Right cardiac atrium (tissue), 5 donors: ENCODE measurements at regions not wholly inside any gene's neighbourhood (a gene's known extent, or its start where the extent isn't known, plus 50 kb on each side); places are given as distances from the start of the nearest gene placed in this dataset.
"Not testable (repeated sequence)": the region's sequence is repeated elsewhere in the genome, so short reads cannot be mapped to it uniquely, and the experiment has no call there.

Experiments
- ATAC-seq, 2 donors: fragments of 200-7000 bp; cut with Tn5 transposase; one replicate each; pipeline versions ENCODE4 v1.8.0 to v1.9.1; 2020; ENCODE audit warnings: moderate library complexity in 2 of 2, mild to moderate bottlenecking in 1 of 2
- DNase-seq, 3 donors: peaks; one replicate each; pipeline ENCODE4 v3.0.0-alpha.2; 2020
- H3K27ac ChIP-seq: one replicate; pipeline ENCODE4 v1.5.1; 2013; ENCODE audit warnings: mild to moderate bottlenecking, low read length, control low read depth, moderate library complexity
- H3K27me3 ChIP-seq: one replicate; pipeline ENCODE4 v1.6.1; 2013; ENCODE audit not compliant: control insufficient read depth, insufficient read depth
- H3K4me1 ChIP-seq: one replicate; pipeline ENCODE4 v1.6.1; 2013; ENCODE audit warnings: low read length; ENCODE audit not compliant: control insufficient read depth, insufficient read depth
- H3K4me3 ChIP-seq: one replicate; pipeline ENCODE4 v1.5.1; 2013; ENCODE audit warnings: low read length, control low read depth
- H3K9me3 ChIP-seq: one replicate; pipeline ENCODE4 v1.6.1; 2013; ENCODE audit warnings: low read length; ENCODE audit not compliant: control insufficient read depth
- WGBS: extraction: QIAGEN DNeasy Blood & Tissue Kit; methylation state at CpG from one replicate; pipeline ENCODE4 v1.1.7; 2013; 5-methylcytosine and 5-hydroxymethylcytosine counted together
- intact Hi-C, 4 donors: fragments of 100-400 bp; cut with DNase I; formaldehyde crosslinking; loops; one replicate each; pipeline versions ENCODE4 v1.11.0 to v1.14.0; 2022 to 2023
- donor health status: healthy with polysubstance abuse.
- donor health status: DM: no; HTN: yes; CAD: no.
- donor health status: DM: no; HTN: no; CAD: no.
- donor health status: DM: no; HTN: yes; CAD: no; lungs with severe emphysema.
- donor health status: DM: yes; HTN: yes; CAD: no.

DNA sequence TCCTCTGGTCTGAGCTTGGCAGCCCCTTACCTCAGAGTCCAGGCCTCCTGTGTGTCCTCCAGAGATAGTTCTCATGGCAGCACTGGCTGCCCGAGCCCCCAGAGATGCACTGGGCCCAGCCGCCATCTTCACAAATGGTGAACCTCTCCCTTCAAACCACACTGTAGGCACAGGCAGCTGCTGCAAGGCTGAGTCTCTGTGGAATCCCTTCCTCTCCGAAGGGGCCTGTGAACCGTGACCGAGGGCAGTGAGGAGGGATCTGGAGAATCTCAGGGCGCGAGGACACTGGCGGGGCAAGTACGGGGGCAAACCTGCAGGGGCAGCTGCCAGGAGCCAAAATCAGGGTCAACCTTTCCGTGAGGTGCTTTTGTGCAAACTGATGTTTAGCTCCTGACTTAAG is 69.5 kb upstream of the CFAP46 start:
- 85% methylated on average over 10 of the region's 10 CpGs for WGBS
- Histone ChIP-seq H3K27me3 (no peaks in the 10 kb centered on the region), H3K4me1 (no peaks in the 10 kb centered on the region), H3K4me3 (no peak overlapping the region), H3K9me3 (no peaks in the 10 kb centered on the region), H3K27ac (no peak overlapping the region)
- DNase-seq (peak; percentile 8 to 30 (median 21)), ATAC-seq (no peak)
- intact Hi-C loops, result no loop called here

DNA sequence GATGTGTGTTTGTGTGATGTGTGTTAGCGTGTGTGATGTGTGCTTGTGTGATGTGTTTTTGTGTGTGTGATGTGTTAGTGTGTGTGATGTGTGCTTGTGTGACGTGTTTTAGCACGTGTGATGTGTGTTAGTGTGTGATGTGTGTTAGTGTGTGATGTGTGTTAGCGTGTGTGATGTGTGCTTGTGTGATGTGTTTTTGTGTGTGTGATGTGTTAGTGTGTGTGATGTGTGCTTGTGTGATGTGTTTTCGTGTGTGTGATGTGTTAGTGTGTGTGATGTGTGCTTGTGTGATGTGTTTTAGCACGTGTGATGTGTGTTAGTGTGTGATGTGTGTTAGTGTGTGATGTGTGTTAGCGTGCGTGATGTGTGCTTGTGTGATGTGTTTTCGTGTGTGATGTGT is 69.0 kb upstream of the CFAP46 start:
- H3K27ac ChIP-seq, H3K9me3 ChIP-seq, intact Hi-C loops, H3K27me3 ChIP-seq, DNase-seq, ATAC-seq, H3K4me3 ChIP-seq, H3K4me1 ChIP-seq: not testable (repeated sequence)
- WGBS, result 90% methylated on average over 9 of the region's 9 CpGs

DNA sequence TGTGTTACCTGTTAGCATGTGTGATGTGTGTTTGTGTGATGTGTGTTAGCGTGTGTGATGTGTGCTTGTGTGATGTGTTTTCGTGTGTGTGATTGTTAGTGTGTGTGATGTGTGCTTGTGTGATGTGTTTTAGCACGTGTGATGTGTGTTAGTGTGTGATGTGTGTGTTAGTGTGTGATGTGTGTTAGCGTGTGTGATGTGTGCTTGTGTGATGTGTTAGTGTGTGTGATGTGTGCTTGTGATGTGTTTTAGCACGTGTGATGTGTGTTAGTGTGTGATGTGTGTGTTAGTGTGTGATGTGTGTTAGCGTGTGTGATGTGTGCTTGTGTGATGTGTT is 68.4 kb upstream of the CFAP46 start:
- H3K27me3 ChIP-seq, H3K4me3 ChIP-seq, H3K4me1 ChIP-seq, H3K27ac ChIP-seq, intact Hi-C loops, H3K9me3 ChIP-seq, ATAC-seq, DNase-seq: not testable (repeated sequence)
- 91% methylated on average over 6 of the region's 6 CpGs for WGBS

DNA sequence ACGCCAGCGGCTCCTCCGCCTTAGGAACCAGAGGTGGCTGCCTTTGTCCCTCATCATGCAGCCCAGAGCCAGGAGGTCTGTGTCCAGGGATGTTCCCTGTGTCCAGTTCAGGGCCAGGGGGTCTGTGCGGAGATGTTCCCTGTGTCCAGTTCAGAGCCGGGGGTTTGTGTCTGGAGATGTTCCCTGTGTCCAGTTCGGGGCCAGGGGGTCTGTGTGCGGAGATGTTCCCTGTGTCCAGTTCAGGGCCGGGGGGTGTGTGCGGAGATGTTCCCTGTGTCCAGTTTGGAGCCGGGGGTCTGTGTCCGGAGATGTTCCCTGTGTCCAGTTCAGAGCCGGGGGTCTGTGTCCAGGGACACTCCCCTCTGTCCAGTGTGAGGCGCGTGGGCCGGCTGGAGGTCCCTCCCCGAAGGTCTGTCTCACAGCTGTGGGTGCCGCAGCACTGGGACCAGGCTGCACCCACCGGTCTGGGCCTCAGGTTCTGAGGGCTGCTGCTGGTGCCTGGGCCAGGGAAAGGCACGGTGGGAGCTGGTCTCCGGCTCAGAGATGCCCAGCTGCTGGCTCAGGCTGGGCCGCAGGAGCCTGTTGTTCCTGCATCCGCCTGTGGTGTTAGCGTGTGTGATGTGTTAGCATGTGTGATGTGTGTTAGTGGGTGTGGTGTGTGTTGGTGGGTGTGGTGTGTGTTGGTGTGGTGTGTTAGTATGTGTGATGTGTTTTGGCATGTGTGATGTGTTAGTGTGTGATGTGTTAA is 67.9 kb upstream of the CFAP46 start:
- Histone ChIP-seq H3K4me1 (no peaks in the 10 kb centered on the region), H3K9me3 (no peaks in the 10 kb centered on the region), H3K4me3 (no peak overlapping the region), H3K27ac (no peak overlapping the region), H3K27me3 (no peaks in the 10 kb centered on the region)
- ATAC-seq (peak in 1 of 2 donors; percentile 44), DNase-seq (peak; percentile 36 to 53 (median 50))
- intact Hi-C loops, result no loop called here
- WGBS, result 83% methylated on average over 23 of the region's 23 CpGs

DNA sequence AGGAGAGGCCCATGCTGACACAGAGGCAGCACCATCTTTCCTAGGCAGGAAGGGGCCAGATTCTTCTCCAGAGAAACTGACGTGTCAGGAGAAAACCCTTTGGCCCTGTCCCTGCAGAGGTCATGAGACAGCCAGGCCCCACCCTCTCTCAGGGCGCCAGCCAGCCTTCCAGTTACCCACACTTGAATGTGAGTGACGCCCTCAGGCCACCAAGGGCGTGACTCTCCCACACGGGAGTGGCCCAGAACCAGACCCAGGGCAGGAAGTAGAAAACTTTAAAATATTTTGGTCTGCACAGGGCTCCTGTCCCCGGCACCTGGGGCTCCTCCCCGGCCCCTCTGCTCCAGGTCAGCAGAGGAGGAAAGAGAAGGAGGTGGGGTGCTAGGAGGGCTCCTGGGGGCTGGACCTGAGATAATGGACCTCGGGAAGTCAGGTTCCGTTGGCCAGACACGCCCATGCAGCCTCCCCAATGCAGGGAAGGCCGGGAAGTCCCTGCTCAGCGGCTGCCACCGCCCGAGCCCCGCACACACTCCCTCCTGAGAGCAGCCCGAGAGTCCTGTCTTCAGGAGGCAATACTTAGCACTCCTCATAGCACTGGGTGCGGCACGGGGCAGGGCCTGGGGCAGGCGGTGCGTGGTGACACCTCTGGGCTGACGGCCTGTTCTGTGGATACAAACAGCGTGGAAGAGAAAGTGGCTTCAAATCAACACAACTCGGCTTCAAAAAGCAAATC is 67.0 kb upstream of the CFAP46 start:
- intact Hi-C loops, result no loop called here
- peak; percentile 88 to 92 (median 90) for DNase-seq

DNA sequence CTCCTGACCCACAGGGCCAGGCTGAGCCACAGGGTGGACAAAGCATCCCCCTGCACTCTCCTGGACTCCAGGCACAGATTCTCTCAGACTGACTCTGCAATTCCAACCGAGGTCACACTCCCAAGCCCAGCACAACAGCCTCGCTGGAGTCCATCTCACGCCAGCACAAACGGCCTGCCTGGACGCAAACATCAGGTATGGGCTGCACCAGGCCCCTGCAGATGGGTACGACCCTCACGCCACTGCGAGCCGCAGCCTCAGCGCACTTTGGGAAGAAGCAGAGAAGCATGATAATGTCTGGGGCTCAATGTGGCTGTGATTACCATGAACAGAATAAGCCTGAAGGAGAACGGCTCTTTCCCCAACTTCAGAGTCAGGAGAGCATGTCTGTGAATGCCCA is 66.4 kb upstream of the CFAP46 start:
- H3K27ac ChIP-seq, result no peak overlapping the region
- no peaks in the 10 kb centered on the region for H3K27me3 ChIP-seq
- WGBS, result 89% methylated on average over 11 of the region's 11 CpGs
- intact Hi-C loops, result no loop called here
- DNase-seq (peak in 2 of 3 donors; percentile 22 to 41), ATAC-seq (no peak)
- H3K4me1 ChIP-seq, result no peaks in the 10 kb centered on the region
- H3K9me3 ChIP-seq, result no peaks in the 10 kb centered on the region
- H3K4me3 ChIP-seq, result no peak overlapping the region

More for the DNA sequence above, 67.0 kb upstream of the CFAP46 start:
- ATAC-seq, result peak; percentile 82 to 94
- H3K4me1 ChIP-seq, result no peaks in the 10 kb centered on the region
- 42% methylated on average over 23 of the region's 23 CpGs for WGBS
- H3K9me3 ChIP-seq, result no peaks in the 10 kb centered on the region
- no peak overlapping the region for H3K27ac ChIP-seq
- no peaks in the 10 kb centered on the region for H3K27me3 ChIP-seq
- no peak overlapping the region for H3K4me3 ChIP-seq

DNA sequence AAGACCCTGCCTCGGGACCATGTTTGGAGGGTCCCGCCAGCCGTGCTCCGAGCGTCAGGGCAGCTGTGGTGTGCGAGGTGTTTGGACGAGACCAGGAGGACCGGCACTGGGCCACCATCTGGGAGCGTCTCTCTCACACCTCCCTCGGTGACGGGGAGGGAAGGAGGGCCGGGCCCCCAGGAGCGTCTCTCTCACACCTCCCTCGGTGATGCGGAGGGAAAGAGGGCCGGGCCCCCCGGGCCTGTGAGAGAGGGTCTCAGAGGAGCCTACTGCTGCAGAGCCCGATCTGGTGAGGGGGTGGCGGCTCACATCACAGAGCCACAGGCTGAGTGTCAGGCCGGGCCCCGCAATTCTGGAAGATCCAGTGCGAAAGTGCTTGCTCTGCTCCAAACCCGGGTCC is 65.8 kb upstream of the CFAP46 start:
- H3K9me3 ChIP-seq, result no peaks in the 10 kb centered on the region
- H3K27ac ChIP-seq, result no peak overlapping the region
- peak in 2 of 3 donors; percentile 32 to 49 for DNase-seq
- 79% methylated on average over 23 of the region's 23 CpGs for whole genome bisulfite sequencing
- H3K4me3 ChIP-seq, result no peak overlapping the region
- H3K27me3 ChIP-seq, result no peaks in the 10 kb centered on the region
- intact Hi-C loops, result no loop called here
- ATAC-seq, result no peak
- H3K4me1 ChIP-seq, result no peaks in the 10 kb centered on the region

DNA sequence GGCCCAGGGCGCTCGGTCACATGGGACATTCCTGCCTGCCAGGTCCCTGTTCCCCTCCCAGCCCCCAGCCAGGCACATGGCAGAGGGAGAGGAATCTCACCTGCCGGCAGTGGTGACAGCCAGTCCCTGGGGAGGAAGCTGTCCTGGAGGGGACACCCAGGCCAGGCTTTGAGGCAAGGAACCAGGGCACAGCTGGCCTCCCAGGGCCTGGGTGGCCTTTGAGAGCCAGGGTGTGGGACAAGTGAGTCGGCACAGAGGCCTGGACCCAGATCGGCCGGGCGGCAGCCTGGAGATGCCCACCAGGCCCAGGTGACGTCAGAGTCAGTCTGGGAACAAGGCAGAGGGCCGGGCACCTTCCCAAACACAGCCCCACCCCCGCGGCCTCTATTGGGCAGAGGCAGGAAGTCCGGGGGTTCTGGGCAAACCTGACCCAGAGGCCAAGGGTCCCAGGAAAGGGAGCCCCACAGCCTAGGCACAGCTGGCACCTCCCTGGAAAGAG is 65.0 kb upstream of the CFAP46 start:
- H3K27me3 ChIP-seq, result no peaks in the 10 kb centered on the region
- H3K9me3 ChIP-seq, result no peaks in the 10 kb centered on the region
- 81% methylated on average over 12 of the region's 12 CpGs for WGBS
- no peaks in the 10 kb centered on the region for H3K4me1 ChIP-seq
- ATAC-seq (no peak), DNase-seq (peak; percentile 10 to 41 (median 36))
- H3K27ac ChIP-seq, result no peak overlapping the region
- intact Hi-C loops, result no loop called here
- H3K4me3 ChIP-seq, result no peak overlapping the region

DNA sequence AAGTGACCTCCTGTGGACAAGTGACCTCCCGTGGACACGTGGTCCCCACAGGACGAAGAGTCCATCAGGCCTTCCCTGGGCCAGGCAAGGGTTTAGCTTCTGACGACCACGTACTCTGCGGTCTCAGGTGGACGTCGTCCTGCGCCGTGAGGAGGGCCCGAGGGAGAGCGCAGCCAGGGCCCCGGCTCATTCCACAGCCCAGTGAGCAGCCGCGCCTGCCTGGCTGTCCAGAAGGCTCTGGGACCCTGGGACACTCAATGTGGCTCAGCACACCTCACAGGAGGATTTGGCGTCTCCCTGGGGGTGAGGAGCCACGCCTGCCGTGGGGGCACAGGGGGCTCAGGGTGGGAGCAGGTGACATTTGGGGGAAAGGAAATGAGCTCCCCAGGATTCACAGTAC is 64.4 kb upstream of the CFAP46 start:
- Histone ChIP-seq H3K27ac (no peak overlapping the region), H3K4me1 (no peaks in the 10 kb centered on the region), H3K4me3 (no peak overlapping the region), H3K9me3 (no peaks in the 10 kb centered on the region), H3K27me3 (no peaks in the 10 kb centered on the region)
- ATAC-seq (no peak), DNase-seq (peak in 2 of 3 donors; percentile 36 to 38)
- intact Hi-C loops, result no loop called here
- 90% methylated on average over 18 of the region's 18 CpGs for WGBS

DNA sequence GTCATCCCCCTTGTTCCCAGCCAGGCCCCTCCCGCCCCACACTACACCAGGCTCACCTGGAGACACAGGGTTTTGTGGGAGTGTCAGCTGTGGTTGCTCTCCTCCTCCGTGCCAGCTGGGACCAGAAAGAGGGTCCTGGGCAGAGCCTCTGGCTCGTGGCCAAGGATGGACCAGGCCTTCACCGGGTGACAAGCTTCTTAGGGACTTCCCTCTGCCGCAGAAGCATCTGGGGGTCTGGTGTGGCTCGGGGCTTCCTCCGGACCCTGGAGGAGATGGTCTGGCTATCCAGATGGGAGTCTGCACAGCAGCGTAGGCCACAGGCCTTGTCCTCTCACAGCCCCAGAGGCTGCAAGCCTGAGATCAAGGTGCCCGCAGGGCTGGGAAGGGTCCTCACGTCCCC is 63.8 kb upstream of the CFAP46 start:
- intact Hi-C loops, result no loop called here
- H3K4me3 ChIP-seq, result no peak overlapping the region
- peak; percentile 5 to 38 (median 34) for DNase-seq
- H3K27me3 ChIP-seq, result no peaks in the 10 kb centered on the region
- no peaks in the 10 kb centered on the region for H3K4me1 ChIP-seq
- 84% methylated on average over 10 of the region's 10 CpGs for WGBS
- no peaks in the 10 kb centered on the region for H3K9me3 ChIP-seq
- no peak overlapping the region for H3K27ac ChIP-seq
- no peak for ATAC-seq

DNA sequence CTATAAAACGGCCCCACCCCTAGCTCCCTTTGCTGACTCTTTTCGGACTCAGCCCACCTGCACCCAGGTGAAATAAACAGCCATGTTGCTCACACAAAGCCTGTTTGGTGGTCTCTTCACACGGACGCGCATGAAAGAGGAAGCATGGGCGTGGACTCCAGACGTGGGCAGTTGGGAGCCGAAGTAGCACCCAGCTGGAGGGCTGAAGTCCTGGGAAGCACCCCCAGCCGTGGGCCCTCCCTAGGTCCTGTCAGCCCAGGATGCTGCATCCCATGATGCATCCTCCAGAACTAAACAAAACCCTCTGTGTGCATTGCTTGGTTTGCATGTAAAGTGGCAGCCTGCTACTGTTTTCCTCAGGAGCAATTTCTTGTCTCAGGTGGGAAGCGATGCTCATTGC is 62.1 kb upstream of the CFAP46 start:
- Histone ChIP-seq H3K4me3 (no peak overlapping the region), H3K27ac (no peak overlapping the region), H3K4me1 (no peaks in the 10 kb centered on the region), H3K27me3 (no peaks in the 10 kb centered on the region), H3K9me3 (no peaks in the 10 kb centered on the region)
- ATAC-seq (no peak), DNase-seq (peak in 1 of 3 donors; percentile 11)
- intact Hi-C loops, result no loop called here
- 80% methylated on average over 10 of the region's 10 CpGs for WGBS
